ENCODE measurements at regions not wholly inside any gene's neighbourhood (a gene's known extent, or its start where the extent isn't known, plus 50 kb on each side); places are given as distances from the start of the nearest gene placed in this dataset.

- H3K9me3 Mint-ChIP-seq: no peaks in the 10 kb centered on the region
- no peak overlapping the region for H3K4me3 Mint-ChIP-seq
- no peak overlapping the region for H3K27ac Mint-ChIP-seq
- no peak for ATAC-seq
- no peak for DNase-seq (ENCODE audit: low spot score in 2 of 2)
- H3K4me1 Mint-ChIP-seq: no peaks in the 10 kb centered on the region
- no peaks in the 10 kb centered on the region for H3K36me3 Mint-ChIP-seq
These were observed 89.7 kb upstream of the ZNF507 start for GRCh38 chr19:32255536-32256295.

- Mint-ChIP-seq H3K4me3 (no peak overlapping the region), H3K4me1 (no peaks in the 10 kb centered on the region), H3K9me3 (no peaks in the 10 kb centered on the region), H3K36me3 (no peaks in the 10 kb centered on the region), H3K27ac (no peak overlapping the region)
- DNase-seq (ENCODE audit: low spot score in 2 of 2) (no peak), ATAC-seq (no peak)
These were observed 89.0 kb upstream of the ZNF507 start for GRCh38 chr19:32256341-32256975.

GRCh38 chr19:32257326-32258073, 87.9 kb upstream of the ZNF507 start:
- no peaks in the 10 kb centered on the region for H3K4me1 Mint-ChIP-seq
- H3K36me3 Mint-ChIP-seq: no peaks in the 10 kb centered on the region
- ATAC-seq (no peak), DNase-seq (ENCODE audit: low spot score in 2 of 2) (no peak)
- H3K27ac Mint-ChIP-seq: no peak overlapping the region
- H3K4me3 Mint-ChIP-seq: no peak overlapping the region
- H3K9me3 Mint-ChIP-seq: no peaks in the 10 kb centered on the region

DNA sequence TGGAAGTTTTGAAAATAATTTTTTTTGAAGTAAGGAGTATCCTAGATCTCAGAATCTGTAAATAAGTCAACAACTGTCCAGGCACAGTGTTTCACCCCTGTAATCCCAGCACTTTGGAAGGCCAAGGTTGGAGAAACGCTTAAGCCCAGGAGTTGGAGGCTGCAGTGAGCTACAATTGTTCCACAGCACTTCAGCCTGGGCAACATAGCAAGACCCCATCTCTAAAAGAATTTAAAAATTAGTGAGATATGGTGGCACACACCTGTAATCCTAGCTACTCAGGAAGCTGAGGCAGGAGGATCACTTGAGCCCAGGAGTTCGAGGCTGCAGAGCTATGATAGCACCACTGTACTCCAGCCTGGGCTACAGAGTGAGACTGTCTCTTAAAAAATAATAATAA, 87.2 kb upstream of the ZNF507 start:
- ATAC-seq: no peak
- Mint-ChIP-seq H3K36me3 (no peaks in the 10 kb centered on the region), H3K9me3 (no peaks in the 10 kb centered on the region), H3K4me3 (no peak overlapping the region), H3K27ac (no peak overlapping the region), H3K4me1 (no peaks in the 10 kb centered on the region)
- no peak for DNase-seq (ENCODE audit: low spot score in 2 of 2)

- DNase-seq (ENCODE audit: low spot score in 2 of 2) (no peak), ATAC-seq (no peak)
- no peaks in the 10 kb centered on the region for H3K36me3 Mint-ChIP-seq
- H3K4me3 Mint-ChIP-seq: no peak overlapping the region
- no peaks in the 10 kb centered on the region for H3K9me3 Mint-ChIP-seq
- H3K4me1 Mint-ChIP-seq: no peaks in the 10 kb centered on the region
- H3K27ac Mint-ChIP-seq: no peak overlapping the region
These were observed 80.8 kb upstream of the ZNF507 start for GRCh38 chr19:32264568-32264967.

DNA sequence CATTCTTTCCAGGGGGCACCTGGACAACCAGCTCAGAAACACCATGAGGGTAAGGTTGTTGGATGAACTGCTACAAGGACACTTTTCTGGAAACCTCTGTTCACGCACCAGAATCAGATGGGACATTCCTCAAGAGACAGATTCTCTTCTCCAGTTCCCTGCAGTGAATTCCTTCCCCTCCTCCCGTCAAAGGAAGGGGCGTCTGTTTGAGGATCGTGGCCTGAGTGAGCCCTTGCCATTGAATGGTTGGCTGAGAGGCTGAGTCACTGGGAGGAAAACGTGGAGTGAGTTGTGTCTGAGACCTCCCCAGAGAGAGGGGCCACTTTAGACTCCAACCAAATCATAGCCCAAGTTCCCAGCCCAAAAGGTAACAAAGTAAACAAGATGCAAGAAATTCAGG, 79.4 kb upstream of the ZNF507 start:
- ATAC-seq (no peak), DNase-seq (ENCODE audit: low spot score in 2 of 2) (no peak)
- H3K27ac Mint-ChIP-seq: no peak overlapping the region
- H3K9me3 Mint-ChIP-seq: no peaks in the 10 kb centered on the region
- H3K36me3 Mint-ChIP-seq: no peaks in the 10 kb centered on the region
- no peaks in the 10 kb centered on the region for H3K4me1 Mint-ChIP-seq
- H3K4me3 Mint-ChIP-seq: no peak overlapping the region

- no peak overlapping the region for H3K4me3 Mint-ChIP-seq
- no peaks in the 10 kb centered on the region for H3K4me1 Mint-ChIP-seq
- no peak for DNase-seq (ENCODE audit: low spot score in 2 of 2)
- ATAC-seq: no peak
- no peaks in the 10 kb centered on the region for H3K9me3 Mint-ChIP-seq
- no peak overlapping the region for H3K27ac Mint-ChIP-seq
- H3K36me3 Mint-ChIP-seq: no peaks in the 10 kb centered on the region
These were observed 79.0 kb upstream of the ZNF507 start for GRCh38 chr19:32266460-32266859.

DNA sequence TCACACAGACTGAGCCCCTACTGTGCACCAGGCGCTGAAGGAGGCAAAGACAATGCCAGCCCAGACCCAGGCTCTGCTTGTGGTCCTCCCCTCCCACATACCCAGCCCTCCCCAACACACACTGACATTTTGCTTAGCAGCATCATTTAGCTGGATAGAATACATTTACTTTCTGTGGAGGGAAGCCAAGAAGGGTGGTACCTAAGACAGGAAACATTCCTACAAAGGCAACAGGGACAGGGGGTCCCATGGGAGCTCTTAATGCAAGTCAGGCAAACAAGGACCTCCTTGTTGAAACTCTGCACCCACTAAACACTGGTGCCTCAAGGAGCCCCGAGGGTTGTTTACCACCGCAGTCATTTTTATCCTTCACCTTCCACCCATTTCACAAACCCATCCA, 77.0 kb upstream of the ZNF507 start:
- no peaks in the 10 kb centered on the region for H3K4me1 Mint-ChIP-seq

DNA sequence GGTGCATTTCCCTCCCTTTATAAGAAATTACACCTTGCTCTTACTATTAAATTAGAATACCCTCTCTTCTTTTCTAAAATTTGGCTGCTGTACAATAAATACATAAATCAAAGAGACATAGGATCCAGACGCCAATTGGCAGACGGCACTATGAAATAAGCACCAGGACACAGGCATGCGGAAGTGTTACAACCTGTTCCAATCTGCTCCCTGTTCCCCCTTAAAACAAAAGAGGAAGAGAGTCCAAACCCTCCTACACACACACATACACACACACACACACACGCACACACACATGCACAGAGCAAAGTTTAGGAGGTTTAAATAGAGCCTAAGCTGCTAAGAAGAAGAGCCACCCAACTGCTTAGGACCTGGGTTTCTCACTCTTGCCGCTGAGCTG, 75.6 kb upstream of the ZNF507 start:
- DNase-seq (ENCODE audit: low spot score in 2 of 2) (no peak), ATAC-seq (no peak)
- Mint-ChIP-seq H3K9me3 (peaks cover 4% of the 10 kb centered on the region), H3K4me1 (no peaks in the 10 kb centered on the region), H3K27ac (no peak overlapping the region), H3K36me3 (no peaks in the 10 kb centered on the region), H3K4me3 (no peak overlapping the region)

More for the DNA sequence above, 77.0 kb upstream of the ZNF507 start:
- DNase-seq (ENCODE audit: low spot score in 2 of 2) (no peak), ATAC-seq (no peak)
- Mint-ChIP-seq H3K27ac (no peak overlapping the region), H3K36me3 (no peaks in the 10 kb centered on the region), H3K9me3 (no peaks in the 10 kb centered on the region), H3K4me3 (no peak overlapping the region)

GRCh38 chr19:32273483-32273882, 71.9 kb upstream of the ZNF507 start:
- no peaks in the 10 kb centered on the region for H3K36me3 Mint-ChIP-seq
- H3K4me1 Mint-ChIP-seq: no peaks in the 10 kb centered on the region
- H3K27ac Mint-ChIP-seq: no peak overlapping the region
- ATAC-seq (no peak), DNase-seq (ENCODE audit: low spot score in 2 of 2) (no peak)
- H3K9me3 Mint-ChIP-seq: peaks cover 5% of the 10 kb centered on the region
- H3K4me3 Mint-ChIP-seq: no peak overlapping the region

DNA sequence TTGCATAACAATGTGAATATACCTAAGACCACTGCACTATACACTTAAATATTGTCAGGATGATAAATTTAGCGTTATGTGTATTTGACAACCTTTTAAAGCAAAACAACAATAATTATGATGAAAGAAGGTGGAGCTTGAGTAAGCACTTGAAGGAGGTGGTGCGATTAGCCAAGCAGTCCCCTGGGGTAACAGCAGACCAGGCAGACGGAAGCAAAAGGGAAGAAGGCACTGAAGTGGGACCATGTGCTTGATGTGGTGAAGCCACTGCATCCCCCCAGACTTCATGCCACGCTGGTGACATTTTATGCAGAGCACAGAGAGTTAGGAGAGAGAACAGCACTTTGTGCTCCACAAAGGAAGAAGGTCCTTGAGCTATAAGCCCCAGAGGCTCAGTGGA, 58.3 kb upstream of the ZNF507 start:
- DNase-seq (ENCODE audit: low spot score in 2 of 2) (no peak), ATAC-seq (no peak)
- H3K36me3 Mint-ChIP-seq: no peaks in the 10 kb centered on the region
- no peak overlapping the region for H3K27ac Mint-ChIP-seq
- H3K4me3 Mint-ChIP-seq: no peak overlapping the region
- H3K9me3 Mint-ChIP-seq: peaks cover 2% of the 10 kb centered on the region
- H3K4me1 Mint-ChIP-seq: no peaks in the 10 kb centered on the region

- Mint-ChIP-seq H3K27ac (no peak overlapping the region), H3K36me3 (no peaks in the 10 kb centered on the region), H3K4me1 (no peaks in the 10 kb centered on the region), H3K4me3 (no peak overlapping the region), H3K9me3 (no peaks in the 10 kb centered on the region)
- DNase-seq (ENCODE audit: low spot score in 2 of 2) (no peak), ATAC-seq (no peak)
These were observed 57.6 kb upstream of the ZNF507 start for GRCh38 chr19:32287811-32288227.

- Mint-ChIP-seq H3K4me1 (no peaks in the 10 kb centered on the region), H3K27ac (no peak overlapping the region)
- no peak for ATAC-seq
These were observed 55.7 kb upstream of the ZNF507 start for GRCh38 chr19:32289566-32290210.

GRCh38 chr19:32291876-32292275, 53.5 kb upstream of the ZNF507 start:
- no peak for ATAC-seq

More at GRCh38 chr19:32289566-32290210, 55.7 kb upstream of the ZNF507 start:
- Mint-ChIP-seq H3K4me3 (no peak overlapping the region), H3K36me3 (no peaks in the 10 kb centered on the region), H3K9me3 (no peaks in the 10 kb centered on the region)
- DNase-seq (ENCODE audit: low spot score in 2 of 2): no peak

GRCh38 chr19:32294871-32295438, 50.5 kb upstream of the ZNF507 start:
- ATAC-seq: no peak
- H3K9me3 Mint-ChIP-seq: no peaks in the 10 kb centered on the region
- no peak overlapping the region for H3K27ac Mint-ChIP-seq
- H3K4me1 Mint-ChIP-seq: no peaks in the 10 kb centered on the region
- DNase-seq (ENCODE audit: low spot score in 2 of 2): no peak
- H3K36me3 Mint-ChIP-seq: no peaks in the 10 kb centered on the region
- H3K4me3 Mint-ChIP-seq: no peak overlapping the region

More at GRCh38 chr19:32291876-32292275, 53.5 kb upstream of the ZNF507 start:
- Mint-ChIP-seq H3K9me3 (no peaks in the 10 kb centered on the region), H3K4me3 (no peak overlapping the region), H3K36me3 (no peaks in the 10 kb centered on the region), H3K27ac (no peak overlapping the region), H3K4me1 (no peaks in the 10 kb centered on the region)
- no peak for DNase-seq (ENCODE audit: low spot score in 2 of 2)
